ENCODE measurements at regions not wholly inside any gene's neighbourhood (a gene's known extent, or its start where the extent isn't known, plus 50 kb on each side); places are given as distances from the start of the nearest gene placed in this dataset.

DNA sequence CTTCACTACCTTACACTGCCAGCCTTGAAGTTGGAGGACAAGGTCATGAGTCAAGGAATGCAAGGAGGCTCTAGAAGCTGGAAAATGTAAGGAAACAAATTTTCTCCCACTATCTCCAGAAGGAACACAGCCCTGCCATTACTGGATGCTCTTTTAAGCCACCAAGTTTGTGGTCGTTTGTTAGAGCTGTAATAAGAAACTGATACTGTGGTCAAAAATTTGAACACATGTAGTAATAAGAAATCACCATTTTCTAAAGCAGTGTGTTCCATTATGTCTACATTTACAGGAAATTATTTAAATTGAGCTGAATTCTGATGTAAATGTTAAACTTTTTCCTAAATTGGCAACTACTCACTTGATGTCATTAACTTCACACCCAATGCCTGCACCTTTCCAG is 729.0 kb downstream of the KCNJ3 start:
- no peak for DNase-seq (ENCODE audit: low read depth)
- TF ChIP-seq, protein P1, sequence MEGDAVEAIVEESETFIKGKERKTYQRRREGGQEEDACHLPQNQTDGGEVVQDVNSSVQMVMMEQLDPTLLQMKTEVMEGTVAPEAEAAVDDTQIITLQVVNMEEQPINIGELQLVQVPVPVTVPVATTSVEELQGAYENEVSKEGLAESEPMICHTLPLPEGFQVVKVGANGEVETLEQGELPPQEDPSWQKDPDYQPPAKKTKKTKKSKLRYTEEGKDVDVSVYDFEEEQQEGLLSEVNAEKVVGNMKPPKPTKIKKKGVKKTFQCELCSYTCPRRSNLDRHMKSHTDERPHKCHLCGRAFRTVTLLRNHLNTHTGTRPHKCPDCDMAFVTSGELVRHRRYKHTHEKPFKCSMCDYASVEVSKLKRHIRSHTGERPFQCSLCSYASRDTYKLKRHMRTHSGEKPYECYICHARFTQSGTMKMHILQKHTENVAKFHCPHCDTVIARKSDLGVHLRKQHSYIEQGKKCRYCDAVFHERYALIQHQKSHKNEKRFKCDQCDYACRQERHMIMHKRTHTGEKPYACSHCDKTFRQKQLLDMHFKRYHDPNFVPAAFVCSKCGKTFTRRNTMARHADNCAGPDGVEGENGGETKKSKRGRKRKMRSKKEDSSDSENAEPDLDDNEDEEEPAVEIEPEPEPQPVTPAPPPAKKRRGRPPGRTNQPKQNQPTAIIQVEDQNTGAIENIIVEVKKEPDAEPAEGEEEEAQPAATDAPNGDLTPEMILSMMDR (IDR thresholded peaks at IDR 0.05; ENCODE audit: control insufficient read depth, insufficient read depth, low read depth, low read length, missing control alignments), result no peak
- H3K4me3 ChIP-seq (ENCODE audit: control insufficient read depth, low read depth, low read length), result no peak overlapping the region

DNA sequence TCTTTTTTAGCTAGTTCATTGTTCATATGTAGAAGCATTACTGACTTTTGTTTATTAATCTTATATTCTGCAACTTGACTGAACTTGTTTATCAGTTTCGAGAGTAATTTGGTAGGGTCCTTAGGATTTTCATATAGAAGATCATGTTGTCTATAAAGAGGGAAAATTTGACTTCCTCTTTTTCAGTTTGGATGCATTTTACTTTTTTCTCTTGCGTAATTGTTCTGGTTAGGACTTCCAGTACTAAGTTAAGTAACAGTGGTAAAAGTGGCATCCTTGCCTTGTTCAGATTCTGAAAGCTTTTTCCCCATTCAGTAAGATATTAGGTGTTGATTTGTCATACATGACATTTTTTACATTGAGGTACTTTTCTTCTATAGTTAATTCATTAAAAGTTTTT is 726.0 kb downstream of the KCNJ3 start:
- no peak for DNase-seq (ENCODE audit: low read depth)
- no peak overlapping the region for H3K4me3 ChIP-seq (ENCODE audit: control insufficient read depth, low read depth, low read length)
- TF ChIP-seq, protein P1 (IDR thresholded peaks at IDR 0.05; ENCODE audit: control insufficient read depth, insufficient read depth, low read depth, low read length, missing control alignments), result no peak

DNA sequence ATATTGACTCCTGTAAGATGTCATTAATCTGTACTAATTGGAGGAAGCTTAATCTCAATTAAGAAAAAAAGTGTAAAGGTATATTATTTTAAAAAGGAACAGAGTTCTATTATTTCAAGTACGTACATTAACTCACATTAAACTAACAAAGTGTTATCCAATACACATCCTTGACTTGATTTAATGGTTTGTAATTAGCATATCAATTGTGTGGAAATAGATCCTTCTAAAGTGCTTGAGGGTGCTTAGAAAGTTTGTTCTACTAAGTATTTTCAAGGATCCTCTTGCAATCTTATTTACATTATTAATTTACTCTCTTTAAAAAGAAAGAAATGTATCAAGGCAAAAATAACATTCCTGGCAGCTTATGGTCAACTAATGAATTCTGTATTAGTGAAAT is 720.3 kb downstream of the KCNJ3 start:
- TF ChIP-seq, protein P1 (IDR thresholded peaks at IDR 0.05; ENCODE audit: control insufficient read depth, insufficient read depth, low read depth, low read length, missing control alignments), result no peak
- no peak for DNase-seq (ENCODE audit: low read depth)
- H3K4me3 ChIP-seq (ENCODE audit: control insufficient read depth, low read depth, low read length), result no peak overlapping the region

DNA sequence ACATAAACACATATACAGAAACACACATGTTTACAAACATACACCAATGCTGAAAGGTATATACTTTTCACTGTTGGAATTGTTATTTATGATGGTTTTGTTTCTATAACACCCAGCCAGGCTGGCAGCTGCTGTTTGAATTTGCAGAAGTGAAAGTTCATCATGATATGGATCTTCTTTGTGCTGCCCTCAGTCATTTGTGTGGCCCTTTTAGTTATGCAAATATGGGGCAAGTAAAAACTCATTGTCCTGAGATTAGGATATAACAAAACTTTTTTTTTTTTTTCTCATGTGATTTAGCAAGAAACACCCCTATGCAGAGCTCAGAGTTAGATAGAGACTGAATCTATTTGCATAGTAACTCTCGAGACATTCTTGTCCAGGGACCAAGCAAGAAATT is 714.1 kb downstream of the KCNJ3 start:
- TF ChIP-seq, protein P1 (IDR thresholded peaks at IDR 0.05; ENCODE audit: control insufficient read depth, insufficient read depth, low read depth, low read length, missing control alignments), result no peak
- DNase-seq (ENCODE audit: low read depth), result no peak

DNA sequence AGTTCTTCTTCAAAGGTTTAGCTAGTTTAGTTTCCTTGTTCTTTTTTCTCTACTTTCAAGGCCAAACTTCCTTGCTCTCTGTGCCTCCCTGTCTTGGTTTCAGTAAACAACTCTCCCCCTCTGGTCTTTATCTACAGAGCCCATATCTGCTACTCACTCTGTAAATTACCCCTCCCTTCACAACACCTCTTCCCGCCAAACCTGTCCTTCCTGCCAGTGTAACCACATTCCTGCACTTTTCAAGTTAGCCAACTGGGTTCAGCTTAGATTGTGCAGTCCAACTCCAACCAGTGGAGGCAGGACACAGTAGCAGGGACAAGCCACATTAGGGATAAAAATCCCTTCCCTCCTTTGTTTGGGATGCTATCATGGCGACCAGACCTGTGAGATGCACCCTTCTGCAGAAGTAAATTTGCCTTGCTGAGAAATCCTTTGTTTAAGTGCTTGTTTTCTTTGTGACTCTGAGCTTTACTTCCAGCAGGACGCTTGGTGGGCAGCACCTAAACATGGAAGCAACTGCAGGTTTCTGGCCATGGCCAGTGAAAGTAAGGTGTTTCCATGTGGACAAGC is 706.0 kb downstream of the KCNJ3 start:
- DNase-seq (ENCODE audit: low read depth), result no peak

More for the DNA sequence above, 714.1 kb downstream of the KCNJ3 start:
- no peak overlapping the region for H3K4me3 ChIP-seq (ENCODE audit: control insufficient read depth, low read depth, low read length)

DNA sequence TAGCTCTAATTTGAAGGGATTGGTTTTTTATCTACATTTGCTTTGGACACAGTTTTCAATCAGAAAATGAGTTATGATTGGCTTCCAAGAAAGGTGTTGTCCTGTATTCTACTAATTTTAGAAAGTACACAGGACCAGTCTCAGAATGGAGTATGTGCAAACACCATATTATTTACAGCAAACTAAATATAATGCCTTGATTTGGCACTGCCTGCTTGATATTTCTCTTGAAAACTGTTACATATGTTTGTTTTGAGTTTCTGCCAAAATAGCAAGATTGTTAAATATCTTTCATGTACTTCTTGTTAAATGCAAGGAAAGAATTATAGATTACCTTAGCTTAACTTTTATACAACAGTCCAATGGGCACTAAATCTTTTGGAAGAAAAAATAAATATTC is 694.9 kb downstream of the KCNJ3 start:
- no peak for DNase-seq (ENCODE audit: low read depth)
- TF ChIP-seq, protein P1 (IDR thresholded peaks at IDR 0.05; ENCODE audit: control insufficient read depth, insufficient read depth, low read depth, low read length, missing control alignments), result no peak
- no peak overlapping the region for H3K4me3 ChIP-seq (ENCODE audit: control insufficient read depth, low read depth, low read length)

More for the DNA sequence above, 706.0 kb downstream of the KCNJ3 start:
- TF ChIP-seq, protein P1 (IDR thresholded peaks at IDR 0.05; ENCODE audit: control insufficient read depth, insufficient read depth, low read depth, low read length, missing control alignments), result no peak
- H3K4me3 ChIP-seq (ENCODE audit: control insufficient read depth, low read depth, low read length), result no peak overlapping the region

Measured in AG09309 (cell line).